SKM-1 treated with dmso at 0.1 percent for 144 hours (cell line): ENCODE measurements at regions not wholly inside any gene's neighbourhood (a gene's known extent, or its start where the extent isn't known, plus 50 kb on each side); places are given as distances from the start of the nearest gene placed in this dataset.

Experiments used
- DNase-seq: peaks from one replicate; lab custom pipeline; 2025; ENCODE audit not compliant: unreplicated experiment; lab: John Stamatoyannopoulos, UW

DNA sequence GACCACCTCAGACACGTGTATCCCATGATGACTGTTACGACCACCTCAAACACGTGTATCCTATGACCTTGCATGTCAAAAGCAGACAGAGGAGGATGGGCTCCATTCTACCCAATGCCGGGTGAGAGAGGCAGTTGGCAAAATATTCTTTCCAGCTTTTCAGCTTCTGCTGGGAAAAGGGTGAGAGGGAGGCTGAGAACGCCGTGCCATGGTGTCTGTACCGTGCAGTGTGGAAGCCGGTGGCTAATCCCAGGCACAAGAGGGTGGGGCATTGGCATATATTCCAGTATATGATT, 1478.4 kb downstream of the TBC1D22A start:
- DNase-seq, result no peak

DNA sequence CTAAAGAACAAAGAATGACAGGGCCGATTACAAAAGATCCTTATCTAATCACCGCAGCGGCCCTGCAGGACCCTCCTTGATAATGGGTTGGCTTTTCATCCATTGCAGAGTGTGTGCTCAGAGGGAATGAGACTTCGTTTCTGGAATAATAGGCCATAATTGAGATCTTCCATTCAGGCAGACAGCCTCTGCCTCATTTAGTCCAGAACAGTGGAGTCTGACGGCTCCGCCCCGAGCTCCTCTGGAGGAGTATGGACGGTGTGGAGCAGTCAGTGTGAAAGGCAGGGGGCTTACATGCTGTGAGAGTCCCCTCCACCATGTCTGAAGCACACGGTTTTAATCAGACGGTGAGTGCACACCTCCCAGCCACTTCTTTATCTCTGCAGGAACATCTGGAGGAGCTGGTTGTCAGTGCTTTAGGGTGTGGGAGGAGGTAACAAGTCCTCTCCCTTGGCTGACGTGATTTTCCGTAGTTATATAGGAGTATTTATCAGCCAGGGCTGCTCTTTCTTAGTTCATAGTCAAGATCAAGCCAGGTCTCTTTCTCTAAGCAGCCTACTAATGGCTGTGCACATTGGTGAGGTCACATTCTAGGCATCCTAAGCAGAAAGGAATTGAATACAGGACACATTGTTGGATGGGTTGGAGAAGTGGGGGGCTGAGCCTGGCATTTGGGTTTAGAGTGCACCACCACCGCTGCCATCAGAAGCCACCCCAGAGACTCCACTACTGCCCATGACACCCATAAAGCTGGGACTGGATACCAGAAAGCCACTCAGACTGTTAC, 1477.9 kb downstream of the TBC1D22A start:
- no peak for DNase-seq

DNA sequence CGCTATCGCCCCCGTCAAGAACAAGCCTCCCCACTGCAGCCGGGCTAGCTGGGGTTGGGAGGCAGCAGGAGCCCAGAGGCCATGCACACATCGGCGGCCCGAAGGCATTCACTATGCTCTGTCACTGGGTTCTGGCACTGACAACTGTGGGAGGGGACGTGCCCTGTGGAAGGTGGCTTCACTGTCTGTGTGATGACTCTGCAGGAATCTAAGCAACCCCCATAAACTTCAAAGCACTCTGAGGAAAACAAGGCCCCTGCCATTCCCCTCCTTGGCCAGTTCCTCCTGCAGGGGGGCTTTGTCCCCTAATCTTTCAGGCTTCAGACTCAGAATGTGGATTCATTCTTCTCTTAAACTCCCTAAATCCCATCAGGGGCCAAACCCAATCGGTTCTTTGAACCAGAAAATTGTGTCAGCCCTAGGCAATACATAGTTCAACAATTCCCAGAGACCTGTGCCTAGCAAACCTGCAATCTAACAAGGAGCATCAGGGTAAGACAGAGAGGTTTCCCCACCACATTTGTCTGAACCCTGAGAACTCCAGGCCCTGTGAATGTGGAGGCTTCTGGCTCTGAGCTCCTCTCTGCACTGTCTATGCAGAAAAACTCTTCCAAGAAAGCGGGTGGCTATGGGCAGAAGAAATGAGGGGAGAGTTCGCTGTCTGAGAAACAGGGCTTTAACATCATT, 1477.2 kb downstream of the TBC1D22A start:
- no peak for DNase-seq

DNA sequence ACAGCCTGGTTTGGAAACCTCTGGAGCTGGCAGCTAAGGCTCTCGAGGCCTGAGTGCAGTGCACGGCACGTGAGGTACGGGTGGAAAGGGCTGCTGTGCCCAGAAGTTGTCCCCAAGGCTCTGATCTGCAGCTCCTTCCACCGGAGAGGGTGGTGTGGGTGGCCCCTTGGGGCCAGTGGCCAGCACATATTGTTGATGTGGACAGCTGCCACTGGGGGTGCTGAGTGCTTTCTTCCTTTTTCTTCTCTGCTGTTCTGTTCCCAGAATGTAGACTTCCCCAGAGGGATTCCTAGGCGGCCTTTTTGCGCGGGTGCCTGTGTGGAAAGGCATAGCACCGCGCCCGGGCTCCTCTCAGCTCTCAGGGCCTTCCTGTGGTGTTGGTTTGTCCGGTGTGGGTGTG, 1476.5 kb downstream of the TBC1D22A start:
- DNase-seq, result no peak

- DNase-seq, result no peak
Measured at GRCh38 chr22:48238284-48238915, 1476.0 kb downstream of the TBC1D22A start.

DNA sequence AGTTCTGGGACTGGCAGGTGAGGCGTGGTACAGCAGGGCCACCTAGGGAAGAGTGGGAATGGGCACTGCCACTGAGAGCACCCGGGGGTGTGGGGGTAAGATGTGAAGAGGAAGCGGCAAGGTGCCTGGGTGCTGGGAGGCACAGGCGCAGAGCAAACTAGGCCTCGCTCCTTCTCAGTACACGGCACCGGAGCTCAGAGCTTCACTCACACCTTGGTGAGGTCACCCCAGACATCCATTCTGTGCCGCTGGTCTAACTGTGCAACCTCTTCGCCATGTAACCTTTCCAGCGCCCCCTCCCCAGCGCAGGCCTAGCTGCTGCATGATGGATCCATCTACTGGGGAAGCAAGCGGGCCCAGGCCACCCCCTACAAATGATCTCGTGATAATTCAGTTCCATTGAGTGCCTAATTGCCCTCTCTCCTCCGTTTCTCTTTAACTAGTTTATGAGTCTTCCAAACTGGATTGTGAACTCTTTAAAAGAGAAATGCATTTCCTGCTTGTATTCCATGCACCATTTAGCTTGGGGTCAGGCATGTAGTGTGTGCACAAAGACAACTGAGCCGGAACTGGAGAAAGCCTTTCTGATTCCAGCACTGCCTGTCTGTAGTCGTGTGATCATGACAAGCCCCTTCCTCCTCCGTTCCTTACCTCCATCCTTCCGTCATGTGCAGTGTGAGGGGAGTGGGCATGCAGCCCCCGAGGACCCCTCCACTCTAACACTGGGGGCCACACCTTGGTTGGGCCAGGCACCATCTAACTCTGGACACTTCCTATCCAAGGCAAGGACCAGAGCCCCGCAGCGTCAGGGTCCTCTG, 1475.2 kb downstream of the TBC1D22A start:
- DNase-seq, result no peak

GRCh38 chr22:48236261-48236660, 1473.8 kb downstream of the TBC1D22A start:
- no peak for DNase-seq

DNA sequence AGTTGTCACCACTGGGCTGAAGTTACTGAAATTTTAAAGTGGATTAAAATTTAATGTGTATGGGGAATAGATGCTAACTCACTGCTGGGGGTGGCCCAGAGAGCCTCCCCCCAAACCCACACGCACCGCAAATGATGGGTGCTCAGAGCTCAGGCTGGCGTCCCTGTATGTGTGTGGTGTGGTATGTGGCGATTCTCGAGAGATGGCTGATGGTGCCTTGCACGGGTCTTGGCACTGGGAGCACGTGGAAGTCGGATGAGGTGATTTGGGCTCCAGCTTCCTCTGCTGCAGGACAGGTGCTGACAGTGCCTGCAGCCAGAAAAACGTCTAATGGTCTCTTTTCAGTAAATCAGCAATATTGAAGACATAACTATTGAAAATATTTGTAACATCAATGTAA, 1473.3 kb downstream of the TBC1D22A start:
- no peak for DNase-seq

GRCh38 chr22:48234011-48234410, 1471.6 kb downstream of the TBC1D22A start:
- no peak for DNase-seq

DNA sequence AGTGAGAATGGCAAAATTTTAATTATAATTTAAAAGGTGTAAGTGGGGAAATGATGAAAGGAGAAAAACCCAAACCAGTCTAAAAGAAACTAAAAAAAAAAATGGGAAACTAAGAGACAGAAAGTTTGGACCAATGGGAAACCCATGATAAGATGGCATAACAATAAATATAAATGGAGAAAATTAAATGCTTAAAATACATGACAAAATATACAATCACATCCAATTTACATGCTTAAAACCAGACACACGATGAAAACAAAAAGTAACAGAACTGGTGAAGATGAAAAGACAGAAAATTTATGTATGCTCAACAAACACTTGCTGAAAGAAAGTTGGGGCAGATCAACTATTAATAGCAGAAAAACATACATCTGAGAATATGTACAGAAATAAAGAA, 1471.1 kb downstream of the TBC1D22A start:
- no peak for DNase-seq

DNA sequence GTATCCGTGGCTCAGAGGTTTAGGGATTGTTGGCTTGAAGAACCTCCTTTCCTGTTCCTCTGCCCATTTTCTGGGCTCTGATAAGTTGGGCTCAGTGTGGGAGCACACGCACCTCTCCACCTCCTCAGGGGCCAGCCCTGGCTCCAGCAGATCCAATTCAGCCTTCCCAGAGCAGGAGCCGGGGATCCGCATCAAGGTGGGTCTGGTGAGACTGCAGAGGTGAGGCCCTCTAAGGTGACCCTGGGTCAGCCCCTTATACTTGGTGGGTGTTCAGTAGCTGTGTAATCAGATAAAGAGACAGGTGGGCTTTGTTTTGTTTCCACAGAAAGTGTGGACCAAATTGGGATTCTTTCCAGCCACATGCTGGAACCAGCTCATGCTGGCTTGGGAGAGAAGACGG, 1466.0 kb downstream of the TBC1D22A start:
- no peak for DNase-seq

DNA sequence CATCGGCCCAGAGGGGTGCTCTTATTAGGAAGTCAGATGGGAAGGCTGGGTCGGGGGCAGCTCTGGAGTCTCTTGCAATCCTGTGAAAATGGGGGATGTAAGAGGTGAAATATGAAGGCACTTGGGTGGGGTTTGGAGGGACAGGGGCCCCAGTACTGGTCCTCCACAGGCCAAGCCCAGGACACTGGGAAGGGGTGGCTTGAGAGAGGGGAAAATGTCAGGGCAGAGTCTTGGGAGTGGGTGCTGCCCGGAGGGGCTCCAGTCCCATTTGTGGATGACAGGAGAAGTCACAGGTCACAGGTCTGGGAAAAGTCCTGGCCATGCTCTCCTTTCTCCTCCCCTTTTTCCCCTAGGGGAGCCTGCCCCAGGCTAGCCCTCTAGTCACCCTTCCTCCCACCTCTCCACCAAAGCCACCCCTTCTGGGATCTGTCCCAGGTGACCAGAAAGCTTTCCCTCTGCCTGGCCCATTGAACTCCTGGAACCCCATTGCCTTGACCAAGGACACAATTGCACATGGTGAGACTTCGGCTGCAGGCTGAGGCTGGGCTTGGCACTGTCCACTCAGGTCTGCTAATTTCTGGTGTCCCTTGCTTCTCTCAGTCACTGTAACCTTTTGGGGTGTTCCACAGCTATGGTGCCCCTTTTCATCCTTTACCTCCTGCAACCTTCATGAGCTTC, 1465.0 kb downstream of the TBC1D22A start:
- DNase-seq, result no peak

DNA sequence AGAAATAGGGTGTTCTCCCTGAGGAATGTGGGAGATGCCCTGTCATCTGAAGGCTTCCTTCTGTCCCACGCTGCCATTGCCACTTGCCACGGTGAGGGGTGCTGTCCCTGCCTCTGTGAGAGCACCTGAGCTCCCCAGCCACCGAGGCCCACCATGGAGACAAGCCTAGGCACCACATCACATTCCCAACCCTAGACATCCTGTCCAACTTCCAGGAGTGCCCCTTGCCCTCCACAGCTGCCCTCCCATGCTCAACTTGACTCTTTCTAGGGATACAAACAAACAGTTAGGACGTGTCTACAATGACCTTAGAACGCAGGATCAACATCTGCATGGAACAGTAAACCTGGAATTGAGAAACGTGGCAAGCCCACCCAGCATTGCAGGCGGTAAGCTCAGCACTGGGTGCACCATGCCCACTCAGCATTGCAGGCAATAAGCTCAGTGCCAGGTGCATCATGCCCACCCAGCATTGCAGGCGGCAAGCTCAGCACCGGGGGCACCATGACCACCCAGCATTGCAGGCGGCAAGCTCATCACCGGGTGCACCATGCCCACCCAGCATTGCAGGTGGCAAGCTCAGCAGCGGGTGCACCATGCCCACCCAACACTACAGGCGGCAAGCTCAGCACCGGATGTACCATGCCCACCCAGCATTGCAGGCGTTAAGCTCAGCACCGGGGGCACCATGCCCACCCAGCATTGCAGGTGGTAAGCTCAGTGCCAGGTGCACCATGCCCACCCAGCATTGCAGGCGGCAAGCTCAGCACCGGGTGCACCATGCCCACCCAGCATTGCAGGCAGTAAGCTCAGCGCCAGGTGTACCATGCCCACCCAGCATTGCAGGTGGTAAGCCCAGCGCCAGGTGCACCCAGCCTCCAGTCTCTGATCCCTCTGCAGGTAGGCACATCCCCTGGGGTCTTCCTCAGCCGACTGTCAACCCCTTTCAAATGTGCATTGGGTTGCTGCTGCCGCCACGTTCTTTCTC, 1463.9 kb downstream of the TBC1D22A start:
- DNase-seq, result no peak

GRCh38 chr22:48224332-48224731, 1461.9 kb downstream of the TBC1D22A start:
- DNase-seq, result no peak

DNA sequence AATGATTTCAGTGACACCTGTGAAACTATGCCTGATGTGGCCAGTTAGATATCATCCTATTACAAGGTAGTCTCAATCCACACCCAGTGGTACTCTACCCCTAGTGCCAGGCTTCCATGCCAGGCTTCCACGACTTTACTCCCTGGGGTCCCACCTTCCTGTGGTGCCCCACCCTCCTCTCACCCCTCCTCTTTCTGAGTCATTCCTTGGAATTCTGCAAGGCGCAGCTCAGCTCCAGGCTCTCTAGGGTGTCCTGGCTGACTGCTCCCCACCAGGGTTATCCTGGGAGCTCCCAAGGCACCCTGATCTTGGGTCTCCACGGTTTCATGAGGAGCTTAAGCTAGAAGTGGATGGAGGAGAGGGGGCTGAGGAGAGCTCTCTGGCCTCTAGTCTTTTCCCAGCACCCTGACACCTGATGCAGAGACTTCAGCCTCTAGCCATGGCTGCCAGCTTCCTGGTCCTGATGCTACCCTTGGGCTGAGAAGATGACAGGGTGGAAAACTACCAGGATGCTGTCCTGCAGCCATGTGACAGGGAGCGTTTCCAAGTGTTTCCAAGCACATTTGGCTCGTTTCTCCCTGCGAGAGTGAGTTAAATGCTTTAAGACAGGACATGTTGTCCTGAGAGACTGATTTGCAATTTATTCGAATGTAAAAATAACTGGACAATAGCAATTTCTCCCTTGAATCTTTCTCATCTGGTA, 1461.2 kb downstream of the TBC1D22A start:
- DNase-seq, result no peak

GRCh38 chr22:48222742-48223487, 1460.5 kb downstream of the TBC1D22A start:
- no peak for DNase-seq

DNA sequence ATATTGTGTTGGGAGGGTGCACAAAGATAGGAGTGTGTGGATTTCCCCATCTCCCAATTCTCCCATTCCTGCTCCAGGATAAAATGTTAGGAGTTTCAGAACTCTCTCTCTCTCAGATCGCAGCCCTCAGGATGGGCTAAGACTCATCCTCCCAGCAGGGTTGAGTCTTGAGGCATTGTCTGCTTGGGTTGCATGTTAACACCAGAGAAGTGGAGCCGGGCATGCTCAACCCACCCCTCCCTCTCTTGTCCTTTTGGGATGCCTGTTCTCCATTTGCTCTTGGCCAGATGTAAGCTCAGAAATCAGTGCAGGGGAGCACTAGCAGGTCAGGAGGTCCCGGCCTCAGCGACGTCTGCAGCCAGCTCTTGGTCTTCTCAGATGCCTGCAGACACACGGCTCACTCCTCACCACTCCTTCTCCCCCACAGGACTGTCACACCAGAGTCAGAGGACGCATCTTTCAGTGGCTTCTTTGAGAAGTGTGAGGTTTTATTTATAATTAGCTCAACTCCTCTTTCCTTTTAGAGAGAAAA, 1456.5 kb downstream of the TBC1D22A start:
- DNase-seq, result no peak

GRCh38 chr22:48217596-48217995, 1455.1 kb downstream of the TBC1D22A start:
- DNase-seq, result no peak
